ENCODE measurements at regions not wholly inside any gene's neighbourhood (a gene's known extent, or its start where the extent isn't known, plus 50 kb on each side); places are given as distances from the start of the nearest gene placed in this dataset.

DNA sequence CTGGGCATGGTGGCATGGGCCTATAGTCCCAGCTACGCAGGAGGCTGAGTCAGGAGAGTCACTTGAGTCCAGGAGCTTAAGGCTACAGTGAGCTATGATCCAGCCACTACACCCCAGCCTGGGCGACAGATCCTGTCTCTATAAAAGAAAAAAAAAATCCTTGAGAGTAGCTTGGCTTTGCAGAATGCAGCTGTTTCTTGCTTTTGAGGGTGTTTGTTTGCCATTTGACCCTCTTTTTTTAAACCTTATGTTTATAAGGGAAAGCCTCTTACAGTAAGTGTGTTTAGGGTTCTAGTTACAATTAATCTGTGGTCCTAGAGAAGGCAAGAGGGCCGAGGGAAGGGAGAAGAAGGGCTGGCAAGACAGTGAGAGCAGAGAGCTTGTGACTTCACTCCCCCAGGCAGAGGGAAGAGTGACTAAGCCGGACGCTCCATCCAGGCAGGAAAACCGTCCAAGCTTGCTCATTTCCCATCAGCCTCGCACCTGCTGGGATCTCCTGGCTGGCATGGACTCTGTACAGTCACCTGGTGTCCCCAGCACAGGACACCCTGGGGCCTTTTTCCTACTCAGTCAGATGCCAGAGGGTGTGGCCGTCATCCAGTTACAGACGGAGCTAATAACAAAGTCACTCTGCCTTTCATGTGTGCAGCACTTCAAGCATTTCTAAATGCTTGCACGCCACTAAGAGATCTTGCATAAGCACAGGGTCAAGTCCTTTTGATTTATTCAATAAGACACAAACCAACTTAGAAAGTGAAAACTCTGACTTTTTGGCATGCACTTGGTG lies 55.5 kb upstream of the PSEN2 start:
- TF ChIP-seq, protein P1, sequence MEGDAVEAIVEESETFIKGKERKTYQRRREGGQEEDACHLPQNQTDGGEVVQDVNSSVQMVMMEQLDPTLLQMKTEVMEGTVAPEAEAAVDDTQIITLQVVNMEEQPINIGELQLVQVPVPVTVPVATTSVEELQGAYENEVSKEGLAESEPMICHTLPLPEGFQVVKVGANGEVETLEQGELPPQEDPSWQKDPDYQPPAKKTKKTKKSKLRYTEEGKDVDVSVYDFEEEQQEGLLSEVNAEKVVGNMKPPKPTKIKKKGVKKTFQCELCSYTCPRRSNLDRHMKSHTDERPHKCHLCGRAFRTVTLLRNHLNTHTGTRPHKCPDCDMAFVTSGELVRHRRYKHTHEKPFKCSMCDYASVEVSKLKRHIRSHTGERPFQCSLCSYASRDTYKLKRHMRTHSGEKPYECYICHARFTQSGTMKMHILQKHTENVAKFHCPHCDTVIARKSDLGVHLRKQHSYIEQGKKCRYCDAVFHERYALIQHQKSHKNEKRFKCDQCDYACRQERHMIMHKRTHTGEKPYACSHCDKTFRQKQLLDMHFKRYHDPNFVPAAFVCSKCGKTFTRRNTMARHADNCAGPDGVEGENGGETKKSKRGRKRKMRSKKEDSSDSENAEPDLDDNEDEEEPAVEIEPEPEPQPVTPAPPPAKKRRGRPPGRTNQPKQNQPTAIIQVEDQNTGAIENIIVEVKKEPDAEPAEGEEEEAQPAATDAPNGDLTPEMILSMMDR (IDR thresholded peaks at IDR 0.05): no peak
- TF ChIP-seq POLR2A (IDR thresholded peaks at IDR 0.05): peak; percentile 67 to 71
